Astrocyte (in vitro differentiated cells and primary cell): ENCODE measurements at regions not wholly inside any gene's neighbourhood (a gene's known extent, or its start where the extent isn't known, plus 50 kb on each side); places are given as distances from the start of the nearest gene placed in this dataset.
"Not testable (repeated sequence)": the region's sequence is repeated elsewhere in the genome, so short reads cannot be mapped to it uniquely, and the experiment has no call there.

Experiments used
- DNase-seq: peaks from one replicate; pipeline ENCODE4 v3.0.0-alpha.2; 2010; ENCODE audit warnings: low read depth
- FAIRE-seq: peaks from 2 replicates; lab custom pipeline; 2011; peaks lifted over from hg19 to GRCh38; lab: Jason Lieb, UNC
- H2AFZ ChIP-seq: 2 replicates; pipeline ENCODE4 v1.6.0; 2012; ENCODE audit warnings: low read depth, low read length, inconsistent platforms
- H3K27ac ChIP-seq: 2 replicates; pipeline ENCODE4 v1.5.1; 2011; ENCODE audit warnings: low read depth, low read length, inconsistent platforms
- H3K27me3 ChIP-seq: 2 replicates; pipeline ENCODE4 v1.6.0; 2011; ENCODE audit warnings: low read length, inconsistent platforms; ENCODE audit not compliant: insufficient read depth
- H3K36me3 ChIP-seq: 2 replicates; pipeline ENCODE4 v1.5.1; 2011; ENCODE audit warnings: low read length, inconsistent platforms; ENCODE audit not compliant: insufficient read depth
- H3K4me1 ChIP-seq: 2 replicates; pipeline ENCODE4 v1.5.1; 2011; ENCODE audit warnings: low read length, inconsistent platforms; ENCODE audit not compliant: insufficient read depth
- H3K4me2 ChIP-seq: 2 replicates; pipeline ENCODE4 v1.6.0; 2012; ENCODE audit warnings: low read length, inconsistent platforms
- H3K4me3 ChIP-seq: 2 replicates; pipeline ENCODE4 v1.5.1; 2011; ENCODE audit warnings: low read depth, mild to moderate bottlenecking, low read length, inconsistent platforms; ENCODE audit not compliant: insufficient read depth
- H3K79me2 ChIP-seq: 2 replicates; pipeline ENCODE4 v1.6.0; 2012; ENCODE audit warnings: mild to moderate bottlenecking, low read length, inconsistent platforms; ENCODE audit not compliant: insufficient read depth
- H3K9ac ChIP-seq: 2 replicates; pipeline ENCODE4 v1.6.0; 2012; ENCODE audit warnings: mild to moderate bottlenecking, low read length, inconsistent platforms
- H3K9me3 ChIP-seq: 2 replicates; pipeline ENCODE4 v1.5.1; 2012; ENCODE audit warnings: low read depth, mild to moderate bottlenecking, low read length, inconsistent platforms; ENCODE audit not compliant: insufficient read depth
- H4K20me1 ChIP-seq: 2 replicates; pipeline ENCODE4 v1.6.0; 2012; ENCODE audit warnings: low read length, inconsistent platforms; ENCODE audit not compliant: insufficient read depth
- H3K27ac Mint-ChIP-seq: one replicate; pipeline ENCODE4 v1.8.0; 2021; ENCODE audit warnings: mild to moderate bottlenecking, mixed read lengths; ENCODE audit not compliant: unreplicated experiment
- H3K27me3 Mint-ChIP-seq: one replicate; pipeline ENCODE4 v1.8.0; 2021; ENCODE audit warnings: low read depth, mixed read lengths; ENCODE audit not compliant: unreplicated experiment
- H3K36me3 Mint-ChIP-seq: one replicate; pipeline ENCODE4 v1.8.0; 2021; ENCODE audit warnings: low read depth, mixed read lengths; ENCODE audit not compliant: unreplicated experiment
- H3K4me1 Mint-ChIP-seq: one replicate; pipeline ENCODE4 v1.8.0; 2021; ENCODE audit warnings: low read depth, mixed read lengths; ENCODE audit not compliant: unreplicated experiment
- H3K4me3 Mint-ChIP-seq: one replicate; pipeline ENCODE4 v1.8.0; 2021; ENCODE audit warnings: mild to moderate bottlenecking, moderate library complexity, mixed read lengths; ENCODE audit not compliant: unreplicated experiment
- H3K9me3 Mint-ChIP-seq: one replicate; pipeline ENCODE4 v1.8.0; 2021; ENCODE audit warnings: mild to moderate bottlenecking, mixed read lengths; ENCODE audit not compliant: unreplicated experiment
- CTCF ChIP-seq: IDR thresholded peaks from 2 replicates; pipeline ENCODE4 v1.5.1; 2011; ENCODE audit warnings: low read depth, mild to moderate bottlenecking, inconsistent platforms, low read length, moderate library complexity; ENCODE audit not compliant: insufficient read depth
- EZH2 ChIP-seq: IDR thresholded peaks from 2 replicates; pipeline ENCODE4 v1.6.1; 2012; ENCODE audit warnings: mild to moderate bottlenecking, low read length, inconsistent platforms; ENCODE audit not compliant: insufficient read depth

GRCh38 chr3:88298189-88298588 is 148.4 kb downstream of the C3orf38 start:
- no peak overlapping the region for H3K4me3 Mint-ChIP-seq
- no peak for DNase-seq

GRCh38 chr3:88301273-88301995 is 151.7 kb downstream of the C3orf38 start:
- no peak overlapping the region for H3K9ac ChIP-seq
- H3K79me2 ChIP-seq: no peaks in the 10 kb centered on the region
- H3K27me3 Mint-ChIP-seq: no peaks in the 10 kb centered on the region
- no peaks in the 10 kb centered on the region for H3K36me3 ChIP-seq
- no peaks in the 10 kb centered on the region for H3K36me3 Mint-ChIP-seq
- H3K27ac ChIP-seq: no peak overlapping the region
- DNase-seq: no peak
- H2AFZ ChIP-seq: no peak overlapping the region
- H3K27ac Mint-ChIP-seq: no peak overlapping the region
- H3K9me3 Mint-ChIP-seq: no peaks in the 10 kb centered on the region
- TF ChIP-seq EZH2 (no peak), CTCF (no peak)
- no peaks in the 10 kb centered on the region for H3K9me3 ChIP-seq
- H3K4me1 Mint-ChIP-seq: peaks cover 2% of the 10 kb centered on the region
- H3K4me1 ChIP-seq: no peaks in the 10 kb centered on the region
- H3K4me3 Mint-ChIP-seq: no peak overlapping the region
- FAIRE-seq: no peak
- H3K4me3 ChIP-seq: no peak overlapping the region
- H3K4me2 ChIP-seq: no peak overlapping the region
- H3K27me3 ChIP-seq: no peaks in the 10 kb centered on the region
- no peaks in the 10 kb centered on the region for H4K20me1 ChIP-seq

More at GRCh38 chr3:88298189-88298588, 148.4 kb downstream of the C3orf38 start:
- Histone ChIP-seq H3K9ac (no peak overlapping the region), H2AFZ (no peak overlapping the region), H4K20me1 (no peaks in the 10 kb centered on the region), H3K79me2 (no peaks in the 10 kb centered on the region), H3K4me2 (no peak overlapping the region), H3K36me3 (no peaks in the 10 kb centered on the region), H3K9me3 (no peaks in the 10 kb centered on the region), H3K27ac (no peak overlapping the region), H3K4me3 (no peak overlapping the region), H3K4me1 (no peaks in the 10 kb centered on the region), H3K27me3 (no peaks in the 10 kb centered on the region)
- Mint-ChIP-seq H3K27me3 (no peaks in the 10 kb centered on the region), H3K4me1 (peaks cover 2% of the 10 kb centered on the region), H3K36me3 (no peaks in the 10 kb centered on the region), H3K9me3 (no peaks in the 10 kb centered on the region), H3K27ac (no peak overlapping the region)
- FAIRE-seq: no peak
- TF ChIP-seq EZH2 (no peak), CTCF (no peak)

- Histone ChIP-seq H3K27ac (no peak overlapping the region), H4K20me1 (no peaks in the 10 kb centered on the region), H3K9me3 (no peaks in the 10 kb centered on the region), H3K4me1 (no peaks in the 10 kb centered on the region), H3K79me2 (no peaks in the 10 kb centered on the region), H2AFZ (no peak overlapping the region), H3K9ac (no peak overlapping the region), H3K36me3 (no peaks in the 10 kb centered on the region), H3K4me3 (no peak overlapping the region), H3K27me3 (no peaks in the 10 kb centered on the region), H3K4me2 (no peak overlapping the region)
- peaks cover 2% of the 10 kb centered on the region for H3K4me1 Mint-ChIP-seq
- no peaks in the 10 kb centered on the region for H3K9me3 Mint-ChIP-seq
- H3K27ac Mint-ChIP-seq: no peak overlapping the region
- DNase-seq: no peak
- H3K4me3 Mint-ChIP-seq: no peak overlapping the region
- TF ChIP-seq CTCF: no peak
- TF ChIP-seq EZH2: no peak
- no peak for FAIRE-seq
- H3K27me3 Mint-ChIP-seq: no peaks in the 10 kb centered on the region
- H3K36me3 Mint-ChIP-seq: no peaks in the 10 kb centered on the region
Observed at GRCh38 chr3:88301996-88302393, 152.2 kb downstream of the C3orf38 start.

GRCh38 chr3:88303331-88303904 is 153.7 kb downstream of the C3orf38 start:
- H3K4me2 ChIP-seq, H3K9me3 Mint-ChIP-seq, H3K4me3 ChIP-seq, H3K4me1 ChIP-seq, FAIRE-seq, H3K27me3 Mint-ChIP-seq, H3K4me1 Mint-ChIP-seq, H3K27ac Mint-ChIP-seq, H3K27ac ChIP-seq, H3K4me3 Mint-ChIP-seq, H3K9ac ChIP-seq, H2AFZ ChIP-seq, H3K36me3 ChIP-seq, H3K36me3 Mint-ChIP-seq, H3K79me2 ChIP-seq, DNase-seq, H4K20me1 ChIP-seq, H3K27me3 ChIP-seq, H3K9me3 ChIP-seq: not testable (repeated sequence)
